ENCODE measurements at regions not wholly inside any gene's neighbourhood (a gene's known extent, or its start where the extent isn't known, plus 50 kb on each side); places are given as distances from the start of the nearest gene placed in this dataset.
"Not testable (repeated sequence)": the region's sequence is repeated elsewhere in the genome, so short reads cannot be mapped to it uniquely, and the experiment has no call there.

GRCh38 chr12:9543341-9543740 lies 64.4 kb downstream of the KLRB1 start:
- H3K27me3 Mint-ChIP-seq, H3K9me3 Mint-ChIP-seq, H3K36me3 Mint-ChIP-seq, H3K27ac Mint-ChIP-seq, H3K4me1 Mint-ChIP-seq, H3K4me3 Mint-ChIP-seq: not testable (repeated sequence)

GRCh38 chr12:9542827-9543226 lies 64.9 kb downstream of the KLRB1 start:
- H3K27ac Mint-ChIP-seq, H3K9me3 Mint-ChIP-seq, H3K27me3 Mint-ChIP-seq, H3K36me3 Mint-ChIP-seq, H3K4me3 Mint-ChIP-seq, H3K4me1 Mint-ChIP-seq: not testable (repeated sequence)

- not testable (repeated sequence) for H3K27ac Mint-ChIP-seq, H3K27me3 Mint-ChIP-seq, H3K4me3 Mint-ChIP-seq, H3K36me3 Mint-ChIP-seq, H3K9me3 Mint-ChIP-seq
- H3K4me1 Mint-ChIP-seq = peaks cover 4 to 10% (median 4%) of the 10 kb centered on the region in 3 donors
These were observed 91.8 kb downstream of the KLRB1 start for GRCh38 chr12:9515925-9516324.

- H3K9me3 Mint-ChIP-seq, H3K27ac Mint-ChIP-seq, H3K36me3 Mint-ChIP-seq, H3K27me3 Mint-ChIP-seq, H3K4me3 Mint-ChIP-seq: not testable (repeated sequence)
- peaks cover 16 to 28% (median 19%) of the 10 kb centered on the region in 3 donors for H3K4me1 Mint-ChIP-seq
These were observed 95.0 kb downstream of the KLRB1 start for GRCh38 chr12:9512695-9513094.

GRCh38 chr12:9510392-9511011 lies 97.2 kb downstream of the KLRB1 start:
- Mint-ChIP-seq H3K4me1 (peaks cover 15 to 28% (median 17%) of the 10 kb centered on the region in 3 donors), H3K27ac (peak overlapping the region in 2 of 3 donors; percentile 15 to 90), H3K4me3 (peak overlapping the region in 2 of 4 donors; percentile 51 to 81)
- not testable (repeated sequence) for H3K27me3 Mint-ChIP-seq, H3K9me3 Mint-ChIP-seq, H3K36me3 Mint-ChIP-seq

- peak overlapping the region in 1 of 4 donors; percentile 51 for H3K4me3 Mint-ChIP-seq
- no peaks in the 10 kb centered on the region for H3K27me3 Mint-ChIP-seq
- H3K36me3 Mint-ChIP-seq = no peaks in the 10 kb centered on the region
- peaks cover 15 to 26% (median 17%) of the 10 kb centered on the region in 3 donors for H3K4me1 Mint-ChIP-seq
- no peaks in the 10 kb centered on the region for H3K9me3 Mint-ChIP-seq
- peak overlapping the region in 1 of 3 donors; percentile 15 for H3K27ac Mint-ChIP-seq
These were observed 98.1 kb downstream of the KLRB1 start for GRCh38 chr12:9509464-9510161.

- Mint-ChIP-seq H3K4me1 (peaks cover 15 to 37% (median 17%) of the 10 kb centered on the region in 3 donors), H3K36me3 (no peaks in the 10 kb centered on the region), H3K9me3 (no peaks in the 10 kb centered on the region), H3K27ac (no peak overlapping the region), H3K4me3 (no peak overlapping the region), H3K27me3 (no peaks in the 10 kb centered on the region)
These were observed 101.0 kb downstream of the KLRB1 start for GRCh38 chr12:9506746-9507145.

GRCh38 chr12:9503384-9503783 lies 104.3 kb downstream of the KLRB1 start:
- not testable (repeated sequence) for H3K9me3 Mint-ChIP-seq, H3K27ac Mint-ChIP-seq, H3K4me3 Mint-ChIP-seq, H3K36me3 Mint-ChIP-seq, H3K27me3 Mint-ChIP-seq
- peaks cover 0 to 15% (median 0%) of the 10 kb centered on the region in 3 donors for H3K4me1 Mint-ChIP-seq

- not testable (repeated sequence) for H3K27ac Mint-ChIP-seq, H3K27me3 Mint-ChIP-seq, H3K4me3 Mint-ChIP-seq, H3K36me3 Mint-ChIP-seq, H3K9me3 Mint-ChIP-seq
- H3K4me1 Mint-ChIP-seq = peaks cover 0 to 15% (median 0%) of the 10 kb centered on the region in 3 donors
These were observed 104.9 kb downstream of the KLRB1 start for GRCh38 chr12:9502845-9503244.

GRCh38 chr12:9493325-9493724 lies 114.4 kb downstream of the KLRB1 start:
- H3K4me3 Mint-ChIP-seq, H3K27ac Mint-ChIP-seq, H3K9me3 Mint-ChIP-seq, H3K4me1 Mint-ChIP-seq, H3K36me3 Mint-ChIP-seq, H3K27me3 Mint-ChIP-seq: not testable (repeated sequence)

GRCh38 chr12:9481289-9481688 lies 126.4 kb downstream of the KLRB1 start:
- not testable (repeated sequence) for H3K4me1 Mint-ChIP-seq, H3K36me3 Mint-ChIP-seq, H3K27ac Mint-ChIP-seq, H3K27me3 Mint-ChIP-seq, H3K4me3 Mint-ChIP-seq, H3K9me3 Mint-ChIP-seq

- not testable (repeated sequence) for H3K36me3 Mint-ChIP-seq, H3K9me3 Mint-ChIP-seq, H3K27me3 Mint-ChIP-seq, H3K27ac Mint-ChIP-seq, H3K4me3 Mint-ChIP-seq
- peaks cover 8 to 16% (median 9%) of the 10 kb centered on the region in 3 donors for H3K4me1 Mint-ChIP-seq
These were observed 133.5 kb downstream of the KLRB1 start for GRCh38 chr12:9474197-9474596.

- not testable (repeated sequence) for H3K9me3 Mint-ChIP-seq, H3K36me3 Mint-ChIP-seq, H3K27ac Mint-ChIP-seq, H3K27me3 Mint-ChIP-seq, H3K4me3 Mint-ChIP-seq
- peaks cover 8 to 16% (median 13%) of the 10 kb centered on the region in 3 donors for H3K4me1 Mint-ChIP-seq
These were observed 134.1 kb downstream of the KLRB1 start for GRCh38 chr12:9473638-9474037.

- H3K4me3 Mint-ChIP-seq, H3K27ac Mint-ChIP-seq, H3K9me3 Mint-ChIP-seq, H3K27me3 Mint-ChIP-seq, H3K36me3 Mint-ChIP-seq: not testable (repeated sequence)
- peaks cover 9 to 20% (median 13%) of the 10 kb centered on the region in 3 donors for H3K4me1 Mint-ChIP-seq
These were observed 136.2 kb downstream of the KLRB1 start for GRCh38 chr12:9471501-9471900.

- H3K4me3 Mint-ChIP-seq, H3K36me3 Mint-ChIP-seq, H3K9me3 Mint-ChIP-seq, H3K27me3 Mint-ChIP-seq: not testable (repeated sequence)
- peaks cover 9 to 20% (median 13%) of the 10 kb centered on the region in 3 donors for H3K4me1 Mint-ChIP-seq
- peak overlapping the region in 1 of 3 donors; percentile 77 for H3K27ac Mint-ChIP-seq
These were observed 137.3 kb downstream of the KLRB1 start for GRCh38 chr12:9470367-9470766.

- not testable (repeated sequence) for H3K9me3 Mint-ChIP-seq, H3K36me3 Mint-ChIP-seq, H3K4me3 Mint-ChIP-seq, H3K27ac Mint-ChIP-seq, H3K27me3 Mint-ChIP-seq
- peaks cover 9 to 20% (median 13%) of the 10 kb centered on the region in 3 donors for H3K4me1 Mint-ChIP-seq
These were observed 137.8 kb downstream of the KLRB1 start for GRCh38 chr12:9469956-9470355.

All from IgD-negative memory B cell (primary cell).